Activated B cell treated with CpG ODN at 0.5 μM for 24 hours (primary cell): ENCODE measurements at regions not wholly inside any gene's neighbourhood (a gene's known extent, or its start where the extent isn't known, plus 50 kb on each side); places are given as distances from the start of the nearest gene placed in this dataset.

Experiments
- ATAC-seq: fragments of 200-7000 bp; cut with Tn5 transposase; one replicate; pipeline ENCODE4 v1.10.0; 2021; ENCODE audit warnings: low read depth, mild to moderate bottlenecking, moderate library complexity
- CTCF ChIA-PET: fragments of 350-600 bp; sonication (Branson Sonifier 250); formaldehyde crosslinking; loops from one replicate; lab custom pipeline; 2021; ENCODE audit warnings: antibody characterized with exemption; lab: Charles Lee
- POLR2A ChIA-PET: fragments of 350-600 bp; sonication (Branson Sonifier 250); formaldehyde crosslinking; loops from one replicate; lab custom pipeline; 2021; ENCODE audit warnings: antibody characterized with exemption; lab: Charles Lee
- DNase-seq: peaks from one replicate; pipeline ENCODE4 v3.0.0; 2022
- H3K27ac Mint-ChIP-seq: one replicate; pipeline ENCODE4 v1.8.0; 2020; ENCODE audit warnings: mixed read lengths
- H3K27me3 Mint-ChIP-seq: one replicate; pipeline ENCODE4 v1.8.0; 2021; ENCODE audit warnings: mixed read lengths
- H3K36me3 Mint-ChIP-seq: one replicate; pipeline ENCODE4 v1.8.0; 2021; ENCODE audit warnings: low read depth, mixed read lengths
- H3K4me1 Mint-ChIP-seq: one replicate; pipeline ENCODE4 v1.8.0; 2021; ENCODE audit warnings: mixed read lengths
- H3K4me3 Mint-ChIP-seq: one replicate; pipeline ENCODE4 v1.8.0; 2020; ENCODE audit warnings: mild to moderate bottlenecking, mixed read lengths
- H3K9me3 Mint-ChIP-seq: one replicate; pipeline ENCODE4 v1.8.0; 2020; ENCODE audit warnings: mixed read lengths
- CTCF ChIP-seq: fragments of 200-600 bp; IDR thresholded peaks from one replicate; pipeline ENCODE4 v1.8.0; 2022; ENCODE audit warnings: antibody characterized with exemption, mild to moderate bottlenecking
- intact Hi-C: fragments of 100-400 bp; cut with micrococcal nuclease; formaldehyde crosslinking; loops from one replicate; pipeline ENCODE4 v1.15.1; 2024

GRCh38 chr2:67462738-67463496 is 65.8 kb downstream of the ETAA1 start:
- no peak for TF ChIP-seq CTCF
- CTCF ChIA-PET: interaction anchor here (0.9 kb wide), 1 partner anchor 12 kb away, joined by 3 read pairs; no protein-coding TSS in a partner anchor
- Mint-ChIP-seq H3K27ac (no peak overlapping the region), H3K27me3 (no peaks in the 10 kb centered on the region), H3K36me3 (no peaks in the 10 kb centered on the region), H3K4me1 (no peaks in the 10 kb centered on the region), H3K4me3 (no peak overlapping the region), H3K9me3 (no peaks in the 10 kb centered on the region)
- intact Hi-C loops: no loop called here
- POLR2A ChIA-PET: no interaction called here
- DNase-seq (no peak), ATAC-seq (no peak)

GRCh38 chr2:67463810-67464209 is 66.7 kb downstream of the ETAA1 start:
- ATAC-seq: no peak
- Mint-ChIP-seq H3K4me3 (no peak overlapping the region), H3K4me1 (no peaks in the 10 kb centered on the region), H3K27ac (no peak overlapping the region), H3K9me3 (no peaks in the 10 kb centered on the region), H3K27me3 (no peaks in the 10 kb centered on the region), H3K36me3 (no peaks in the 10 kb centered on the region)
- TF ChIP-seq CTCF: no peak
- CTCF ChIA-PET: interaction anchor here (0.9 kb wide), 1 partner anchor 11 kb away, joined by 3 read pairs; no protein-coding TSS in a partner anchor
- POLR2A ChIA-PET: no interaction called here
- DNase-seq: no peak
- intact Hi-C loops: no loop called here

- no peak for TF ChIP-seq CTCF
- DNase-seq (no peak), ATAC-seq (no peak)
- CTCF ChIA-PET: no interaction called here
- H3K27ac Mint-ChIP-seq: no peak overlapping the region
- no peak overlapping the region for H3K4me3 Mint-ChIP-seq
- POLR2A ChIA-PET: no interaction called here
- intact Hi-C loops: no loop called here
- H3K9me3 Mint-ChIP-seq: no peaks in the 10 kb centered on the region
- no peaks in the 10 kb centered on the region for H3K36me3 Mint-ChIP-seq
- no peaks in the 10 kb centered on the region for H3K27me3 Mint-ChIP-seq
- H3K4me1 Mint-ChIP-seq: no peaks in the 10 kb centered on the region
Measured at GRCh38 chr2:67465623-67466022, 68.5 kb downstream of the ETAA1 start.

GRCh38 chr2:67466734-67467133 is 69.6 kb downstream of the ETAA1 start:
- H3K4me3 Mint-ChIP-seq: no peak overlapping the region
- ChIA-PET POLR2A (no interaction called here), CTCF (no interaction called here)
- TF ChIP-seq CTCF: no peak
- ATAC-seq: no peak
- H3K27me3 Mint-ChIP-seq: no peaks in the 10 kb centered on the region
- H3K4me1 Mint-ChIP-seq: no peaks in the 10 kb centered on the region
- no peaks in the 10 kb centered on the region for H3K9me3 Mint-ChIP-seq
- intact Hi-C loops: no loop called here
- H3K36me3 Mint-ChIP-seq: no peaks in the 10 kb centered on the region
- no peak for DNase-seq
- H3K27ac Mint-ChIP-seq: no peak overlapping the region

GRCh38 chr2:67471681-67472080 is 74.5 kb downstream of the ETAA1 start:
- DNase-seq (no peak), ATAC-seq (no peak)
- intact Hi-C loops: no loop called here
- TF ChIP-seq CTCF: no peak
- Mint-ChIP-seq H3K27ac (no peak overlapping the region), H3K4me1 (no peaks in the 10 kb centered on the region), H3K4me3 (no peak overlapping the region), H3K9me3 (no peaks in the 10 kb centered on the region), H3K27me3 (peaks cover 3% of the 10 kb centered on the region), H3K36me3 (no peaks in the 10 kb centered on the region)
- ChIA-PET POLR2A (no interaction called here), CTCF (no interaction called here)
